ENCODE measurements at regions not wholly inside any gene's neighbourhood (a gene's known extent, or its start where the extent isn't known, plus 50 kb on each side); places are given as distances from the start of the nearest gene placed in this dataset.

- TF ChIP-seq, protein P1, sequence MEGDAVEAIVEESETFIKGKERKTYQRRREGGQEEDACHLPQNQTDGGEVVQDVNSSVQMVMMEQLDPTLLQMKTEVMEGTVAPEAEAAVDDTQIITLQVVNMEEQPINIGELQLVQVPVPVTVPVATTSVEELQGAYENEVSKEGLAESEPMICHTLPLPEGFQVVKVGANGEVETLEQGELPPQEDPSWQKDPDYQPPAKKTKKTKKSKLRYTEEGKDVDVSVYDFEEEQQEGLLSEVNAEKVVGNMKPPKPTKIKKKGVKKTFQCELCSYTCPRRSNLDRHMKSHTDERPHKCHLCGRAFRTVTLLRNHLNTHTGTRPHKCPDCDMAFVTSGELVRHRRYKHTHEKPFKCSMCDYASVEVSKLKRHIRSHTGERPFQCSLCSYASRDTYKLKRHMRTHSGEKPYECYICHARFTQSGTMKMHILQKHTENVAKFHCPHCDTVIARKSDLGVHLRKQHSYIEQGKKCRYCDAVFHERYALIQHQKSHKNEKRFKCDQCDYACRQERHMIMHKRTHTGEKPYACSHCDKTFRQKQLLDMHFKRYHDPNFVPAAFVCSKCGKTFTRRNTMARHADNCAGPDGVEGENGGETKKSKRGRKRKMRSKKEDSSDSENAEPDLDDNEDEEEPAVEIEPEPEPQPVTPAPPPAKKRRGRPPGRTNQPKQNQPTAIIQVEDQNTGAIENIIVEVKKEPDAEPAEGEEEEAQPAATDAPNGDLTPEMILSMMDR (conservative IDR thresholded peaks at IDR 0.05; ENCODE audit: low read depth, low read length) = no peak
- no peak for TF ChIP-seq EZH2phosphoT487 (IDR thresholded peaks at IDR 0.05; ENCODE audit: borderline replicate concordance, low read length)
These were observed 516.1 kb upstream of the CDH10 start for GRCh38 chr5:25160891-25161290.
